Hepatocyte (in vitro differentiated cells): ENCODE measurements at regions not wholly inside any gene's neighbourhood (a gene's known extent, or its start where the extent isn't known, plus 50 kb on each side); places are given as distances from the start of the nearest gene placed in this dataset.
A peak's percentile ranks its signal among the peaks of the same experiment; 100 is the strongest.

Experiments
- DNase-seq: peaks from one replicate; pipeline ENCODE4 v3.0.0-alpha.2; 2016; ENCODE audit warnings: low spot score
- H2AFZ ChIP-seq: fragments of 200-600 bp; sonication (generic); 2 replicates; pipeline ENCODE4 v1.6.0; 2016; ENCODE audit warnings: antibody characterized with exemption, mild to moderate bottlenecking
- H3K27ac ChIP-seq: fragments of 200-600 bp; sonication (generic); 2 replicates; pipeline ENCODE4 v1.5.1; 2016; ENCODE audit warnings: mild to moderate bottlenecking
- H3K27me3 ChIP-seq: fragments of 200-600 bp; sonication (generic); 2 replicates; pipeline ENCODE4 v1.6.1; 2016
- H3K36me3 ChIP-seq: fragments of 200-600 bp; sonication (generic); replicated peaks from 2 replicates; pipeline ENCODE4 v1.5.1; 2016; ENCODE audit warnings: low read depth; ENCODE audit not compliant: insufficient read depth
- H3K4me1 ChIP-seq: fragments of 200-600 bp; sonication (generic); 2 replicates; pipeline ENCODE4 v1.5.1; 2016; ENCODE audit warnings: mild to moderate bottlenecking, moderate library complexity; ENCODE audit not compliant: insufficient read depth
- H3K4me2 ChIP-seq: fragments of 200-600 bp; sonication (generic); 2 replicates; pipeline ENCODE4 v1.6.0; 2016
- H3K4me3 ChIP-seq: fragments of 200-600 bp; sonication (generic); 2 replicates; pipeline ENCODE4 v1.5.1; 2016; ENCODE audit warnings: mild to moderate bottlenecking
- H3K79me2 ChIP-seq: fragments of 200-600 bp; sonication (generic); 2 replicates; pipeline ENCODE4 v1.6.0; 2017; ENCODE audit warnings: mild to moderate bottlenecking
- H3K9me2 ChIP-seq: fragments of 200-600 bp; sonication (generic); replicated peaks from 2 replicates; pipeline ENCODE4 v1.6.0; 2017; ENCODE audit warnings: mild to moderate bottlenecking; ENCODE audit not compliant: insufficient read depth
- H3K9me3 ChIP-seq: fragments of 200-600 bp; sonication (generic); 2 replicates; pipeline ENCODE4 v1.5.1; 2016; ENCODE audit warnings: low read depth, mild to moderate bottlenecking
- H4K20me1 ChIP-seq: fragments of 200-600 bp; sonication (generic); 2 replicates; pipeline ENCODE4 v1.6.0; 2016; ENCODE audit warnings: mild to moderate bottlenecking; ENCODE audit not compliant: insufficient read depth, poor library complexity, severe bottlenecking
- EZH2 ChIP-seq: fragments of 200-600 bp; sonication (generic); IDR thresholded peaks from 2 replicates; pipeline ENCODE4 v1.6.1; 2016; ENCODE audit warnings: antibody characterized with exemption, mild to moderate bottlenecking, borderline replicate concordance
- EZH2phosphoT487 ChIP-seq: fragments of 200-600 bp; sonication (generic); IDR thresholded peaks from one replicate; pipeline ENCODE4 v1.6.1; 2018; ENCODE audit warnings: antibody characterized with exemption, mild to moderate bottlenecking, low read depth, moderate library complexity; ENCODE audit not compliant: unreplicated experiment, severe bottlenecking
- WGBS: methylation state at CpG from one replicate; pipeline ENCODE4 v1.1.6; 2016; ENCODE audit warnings: low lambda C conversion rate; ENCODE audit errors: missing lambda C conversion rate; 5-methylcytosine and 5-hydroxymethylcytosine counted together
- TF ChIP-seq, protein P1 (sequence below): fragments of 200-600 bp; sonication (generic); IDR thresholded peaks from 2 replicates; pipeline ENCODE4 v1.5.1; 2016; ENCODE audit warnings: antibody characterized with exemption, mild to moderate bottlenecking; ENCODE audit not compliant: poor library complexity

GRCh38 chr1:164061528-164061927 lies 497.5 kb upstream of the PBX1 start:
- 50% methylated on average over 2 of the region's 3 CpGs for WGBS
- Histone ChIP-seq H3K9me2 (no peaks in the 10 kb centered on the region), H3K4me2 (no peak overlapping the region), H3K27me3 (no peaks in the 10 kb centered on the region), H3K36me3 (no peaks in the 10 kb centered on the region), H4K20me1 (no peaks in the 10 kb centered on the region), H3K27ac (no peak overlapping the region), H2AFZ (no peak overlapping the region), H3K4me1 (peaks cover 5% of the 10 kb centered on the region), H3K79me2 (no peaks in the 10 kb centered on the region), H3K4me3 (no peak overlapping the region), H3K9me3 (no peaks in the 10 kb centered on the region)
- TF ChIP-seq, protein P1, sequence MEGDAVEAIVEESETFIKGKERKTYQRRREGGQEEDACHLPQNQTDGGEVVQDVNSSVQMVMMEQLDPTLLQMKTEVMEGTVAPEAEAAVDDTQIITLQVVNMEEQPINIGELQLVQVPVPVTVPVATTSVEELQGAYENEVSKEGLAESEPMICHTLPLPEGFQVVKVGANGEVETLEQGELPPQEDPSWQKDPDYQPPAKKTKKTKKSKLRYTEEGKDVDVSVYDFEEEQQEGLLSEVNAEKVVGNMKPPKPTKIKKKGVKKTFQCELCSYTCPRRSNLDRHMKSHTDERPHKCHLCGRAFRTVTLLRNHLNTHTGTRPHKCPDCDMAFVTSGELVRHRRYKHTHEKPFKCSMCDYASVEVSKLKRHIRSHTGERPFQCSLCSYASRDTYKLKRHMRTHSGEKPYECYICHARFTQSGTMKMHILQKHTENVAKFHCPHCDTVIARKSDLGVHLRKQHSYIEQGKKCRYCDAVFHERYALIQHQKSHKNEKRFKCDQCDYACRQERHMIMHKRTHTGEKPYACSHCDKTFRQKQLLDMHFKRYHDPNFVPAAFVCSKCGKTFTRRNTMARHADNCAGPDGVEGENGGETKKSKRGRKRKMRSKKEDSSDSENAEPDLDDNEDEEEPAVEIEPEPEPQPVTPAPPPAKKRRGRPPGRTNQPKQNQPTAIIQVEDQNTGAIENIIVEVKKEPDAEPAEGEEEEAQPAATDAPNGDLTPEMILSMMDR, result no peak
- TF ChIP-seq EZH2 (no peak), EZH2phosphoT487 (no peak)
- no peak for DNase-seq

- peak overlapping the region; percentile 17 for H2AFZ ChIP-seq
- no peaks in the 10 kb centered on the region for H3K9me3 ChIP-seq
- H3K27ac ChIP-seq, result peak overlapping the region; percentile 11
- 63% methylated on average over 2 of the region's 2 CpGs for WGBS
- H3K4me1 ChIP-seq, result no peaks in the 10 kb centered on the region
- H3K79me2 ChIP-seq, result no peaks in the 10 kb centered on the region
- no peak for TF ChIP-seq EZH2phosphoT487
- no peak for TF ChIP-seq EZH2
- TF ChIP-seq, protein P1, result no peak
- no peak overlapping the region for H3K4me2 ChIP-seq
- DNase-seq, result peak; percentile 13
- no peaks in the 10 kb centered on the region for H3K27me3 ChIP-seq
- no peaks in the 10 kb centered on the region for H3K36me3 ChIP-seq
- H4K20me1 ChIP-seq, result no peaks in the 10 kb centered on the region
- H3K9me2 ChIP-seq, result no peaks in the 10 kb centered on the region
- no peak overlapping the region for H3K4me3 ChIP-seq
Measured at GRCh38 chr1:164064501-164064900, 494.5 kb upstream of the PBX1 start.

- Histone ChIP-seq H2AFZ (no peak overlapping the region), H3K4me2 (no peak overlapping the region), H3K4me1 (no peaks in the 10 kb centered on the region), H3K9me2 (no peaks in the 10 kb centered on the region), H3K27ac (no peak overlapping the region), H3K4me3 (no peak overlapping the region), H4K20me1 (no peaks in the 10 kb centered on the region), H3K27me3 (no peaks in the 10 kb centered on the region), H3K9me3 (no peaks in the 10 kb centered on the region), H3K36me3 (no peaks in the 10 kb centered on the region), H3K79me2 (no peaks in the 10 kb centered on the region)
- WGBS, result 91% methylated on average over 2 of the region's 2 CpGs
- TF ChIP-seq, protein P1, result no peak
- no peak for TF ChIP-seq EZH2
- TF ChIP-seq EZH2phosphoT487, result no peak
- DNase-seq, result no peak
Measured at GRCh38 chr1:164071288-164071687, 487.7 kb upstream of the PBX1 start.

- H2AFZ ChIP-seq, result no peak overlapping the region
- H3K36me3 ChIP-seq, result no peaks in the 10 kb centered on the region
- no peaks in the 10 kb centered on the region for H3K27me3 ChIP-seq
- H3K79me2 ChIP-seq, result no peaks in the 10 kb centered on the region
- no peak for DNase-seq
- H4K20me1 ChIP-seq, result no peaks in the 10 kb centered on the region
- TF ChIP-seq EZH2phosphoT487, result no peak
- TF ChIP-seq EZH2, result no peak
- TF ChIP-seq, protein P1, result no peak
- no peaks in the 10 kb centered on the region for H3K4me1 ChIP-seq
- no peaks in the 10 kb centered on the region for H3K9me2 ChIP-seq
- H3K9me3 ChIP-seq, result no peaks in the 10 kb centered on the region
- H3K4me2 ChIP-seq, result no peak overlapping the region
- no peak overlapping the region for H3K27ac ChIP-seq
- no peak overlapping the region for H3K4me3 ChIP-seq
Measured at GRCh38 chr1:164086832-164087231, 472.2 kb upstream of the PBX1 start.
